Gastroesophageal sphincter (tissue), 4 donors: ENCODE measurements at regions not wholly inside any gene's neighbourhood (a gene's known extent, or its start where the extent isn't known, plus 50 kb on each side); places are given as distances from the start of the nearest gene placed in this dataset.

Source experiments
- ATAC-seq: fragments of 150-250 bp; one replicate; pipeline ENCODE4 v1.9.1; 2016; ENCODE audit warnings: mild to moderate bottlenecking, moderate library complexity
- H3K27ac ChIP-seq, 4 donors: fragments of 200-600 bp; sonication (generic) in 3 of 4; 1 replicate in 3 of 4; 2 replicates in 1 of 4; pipeline ENCODE4 v1.5.1; 2016 to 2019
- H3K27me3 ChIP-seq: fragments of 200-600 bp; sonication (generic); one replicate; pipeline ENCODE4 v1.5.1; 2019
- H3K36me3 ChIP-seq, 2 donors: fragments of 200-600 bp; sonication (generic); one replicate each; pipeline ENCODE4 v1.5.1; 2019; ENCODE audit warnings: control low read depth in 1 of 2
- H3K4me1 ChIP-seq, 3 donors: fragments of 200-600 bp; sonication (generic); 1 replicate in 2 of 3; 2 replicates in 1 of 3; pipeline ENCODE4 v1.5.1; 2016 to 2019; ENCODE audit warnings: control low read depth in 2 of 3
- H3K4me3 ChIP-seq, 2 donors: fragments of 200-600 bp; sonication (generic); one replicate each; pipeline ENCODE4 v1.5.1; 2019; ENCODE audit warnings: mild to moderate bottlenecking in 1 of 2, moderate library complexity in 1 of 2
- H3K9me3 ChIP-seq, 3 donors: fragments of 200-600 bp; sonication (generic); one replicate each; pipeline ENCODE4 v1.5.1; 2017 to 2019; ENCODE audit warnings: control low read depth in 2 of 3
- CTCF ChIP-seq, 4 experiments: fragments of 200-600 bp in 2 of 4; fragments of 450-650 bp in 2 of 4; sonication (generic) in 1 of 4; IDR thresholded peaks; one replicate each; pipeline ENCODE4 v1.5.1; 2017 to 2019; ENCODE audit warnings: antibody characterized with exemption in 4 of 4, mild to moderate bottlenecking in 2 of 4, moderate library complexity in 2 of 4
- EP300 ChIP-seq: sonication (generic); formaldehyde crosslinking; IDR thresholded peaks from one replicate; pipeline ENCODE4 v1.6.1; 2017; ENCODE audit warnings: antibody characterized with exemption, mild to moderate bottlenecking
- POLR2A ChIP-seq, 2 donors: fragments of 450-650 bp; IDR thresholded peaks; one replicate each; pipeline ENCODE4 v1.6.1; 2017; ENCODE audit warnings: antibody characterized with exemption in 2 of 2, mild to moderate bottlenecking in 2 of 2, moderate library complexity in 1 of 2
- POLR2AphosphoS5 ChIP-seq: sonication (generic); formaldehyde crosslinking; IDR thresholded peaks from one replicate; pipeline ENCODE4 v1.6.1; 2017; ENCODE audit warnings: antibody characterized with exemption
- WGBS, 2 donors: methylation state at CpG; one replicate each; pipeline ENCODE4 v1.1.5; 2018; ENCODE audit warnings: low coverage in 1 of 2; 5-methylcytosine and 5-hydroxymethylcytosine counted together

GRCh38 chr5:106874531-106874930 lies 796.2 kb downstream of the EFNA5 start:
- no peaks in the 10 kb centered on the region for H3K27me3 ChIP-seq
- no peaks in the 10 kb centered on the region for H3K36me3 ChIP-seq
- no peak overlapping the region for H3K4me3 ChIP-seq
- no peaks in the 10 kb centered on the region for H3K4me1 ChIP-seq
- no peak for ATAC-seq
- TF ChIP-seq POLR2AphosphoS5 (no peak), POLR2A (IDR thresholded peaks at IDR 0.05) (no peak), EP300 (no peak), CTCF (IDR thresholded peaks at IDR 0.05) (no peak)
- H3K9me3 ChIP-seq = no peaks in the 10 kb centered on the region
- WGBS, 2 donors = 90 to 100% methylated on average over 2 to 5 of the region's 7 CpGs
- no peak overlapping the region for H3K27ac ChIP-seq

- 70 to 86% methylated on average over 4 to 7 of the region's 12 CpGs for WGBS, 2 donors
Measured at GRCh38 chr5:106873568-106873967, 797.2 kb downstream of the EFNA5 start.

GRCh38 chr5:106865279-106865678 lies 805.5 kb downstream of the EFNA5 start:
- H3K9me3 ChIP-seq = no peaks in the 10 kb centered on the region
- 84 to 90% methylated on average over 3 to 5 of the region's 5 CpGs for WGBS, 2 donors
- H3K4me1 ChIP-seq = no peaks in the 10 kb centered on the region
- no peak overlapping the region for H3K27ac ChIP-seq
- TF ChIP-seq CTCF (IDR thresholded peaks at IDR 0.05) = no peak
- no peaks in the 10 kb centered on the region for H3K27me3 ChIP-seq
- ATAC-seq = no peak
- H3K36me3 ChIP-seq = no peaks in the 10 kb centered on the region
- no peak overlapping the region for H3K4me3 ChIP-seq

More at GRCh38 chr5:106873568-106873967, 797.2 kb downstream of the EFNA5 start:
- TF ChIP-seq POLR2AphosphoS5 = no peak
- no peaks in the 10 kb centered on the region for H3K9me3 ChIP-seq
- no peaks in the 10 kb centered on the region for H3K36me3 ChIP-seq
- no peaks in the 10 kb centered on the region for H3K27me3 ChIP-seq
- peak; percentile 26 for ATAC-seq
- no peak overlapping the region for H3K4me3 ChIP-seq
- H3K27ac ChIP-seq = no peak overlapping the region
- H3K4me1 ChIP-seq = no peaks in the 10 kb centered on the region

- Histone ChIP-seq H3K27ac (no peak overlapping the region), H3K4me3 (no peak overlapping the region), H3K4me1 (no peaks in the 10 kb centered on the region), H3K27me3 (no peaks in the 10 kb centered on the region), H3K36me3 (no peaks in the 10 kb centered on the region), H3K9me3 (no peaks in the 10 kb centered on the region)
- no peak for ATAC-seq
- 31 to 46% methylated on average over 2 to 3 of the region's 3 CpGs for WGBS, 2 donors
- no peak for TF ChIP-seq POLR2AphosphoS5
- TF ChIP-seq EP300 = no peak
- no peak for TF ChIP-seq CTCF (IDR thresholded peaks at IDR 0.05)
- TF ChIP-seq POLR2A (IDR thresholded peaks at IDR 0.05) = no peak
Measured at GRCh38 chr5:106862450-106863193, 808.1 kb downstream of the EFNA5 start.

GRCh38 chr5:106860398-106861044 lies 810.2 kb downstream of the EFNA5 start:
- no peaks in the 10 kb centered on the region for H3K36me3 ChIP-seq
- no peak for TF ChIP-seq POLR2AphosphoS5
- TF ChIP-seq POLR2A (IDR thresholded peaks at IDR 0.05) = no peak
- no peak for TF ChIP-seq EP300
- TF ChIP-seq CTCF (IDR thresholded peaks at IDR 0.05) = no peak
- WGBS, 2 donors = 52 to 86% methylated on average over 2 to 3 of the region's 3 CpGs
- no peak for ATAC-seq
- no peaks in the 10 kb centered on the region for H3K9me3 ChIP-seq
- H3K4me3 ChIP-seq = no peak overlapping the region
- no peaks in the 10 kb centered on the region for H3K27me3 ChIP-seq
- no peak overlapping the region for H3K27ac ChIP-seq
- no peaks in the 10 kb centered on the region for H3K4me1 ChIP-seq
